ENCODE measurements at regions not wholly inside any gene's neighbourhood (a gene's known extent, or its start where the extent isn't known, plus 50 kb on each side); places are given as distances from the start of the nearest gene placed in this dataset.
"Not testable (repeated sequence)": the region's sequence is repeated elsewhere in the genome, so short reads cannot be mapped to it uniquely, and the experiment has no call there.

DNA sequence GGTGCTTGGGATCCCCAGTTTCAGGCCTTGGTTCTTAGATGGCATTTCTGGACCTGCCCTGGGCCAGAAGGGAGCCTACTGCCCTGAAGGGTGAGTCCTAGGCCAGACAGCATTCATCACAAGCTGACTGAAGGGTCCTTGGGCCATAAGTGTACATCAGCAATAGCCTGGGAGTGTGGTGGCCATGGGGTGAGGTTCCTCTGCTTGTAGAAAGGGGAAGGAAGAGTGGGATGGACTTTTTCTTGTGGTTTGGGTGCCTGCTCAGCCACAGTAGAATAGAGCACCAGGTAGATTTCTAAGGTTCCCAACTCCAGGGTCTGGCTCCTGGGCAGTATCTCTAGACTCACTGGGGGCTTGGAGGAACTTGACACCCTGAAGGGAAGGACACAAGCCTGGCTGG lies 95.2 kb upstream of the PHF24 start:
- no peak overlapping the region for H3K4me3 Mint-ChIP-seq
- ATAC-seq = no peak
- DNase-seq = no peak
- H3K27me3 Mint-ChIP-seq = peaks cover 21% of the 10 kb centered on the region
- peaks cover 4% of the 10 kb centered on the region for H3K36me3 Mint-ChIP-seq (ENCODE audit: low read depth)
- no peak overlapping the region for H3K27ac Mint-ChIP-seq
- intact Hi-C loops (cut with DNase I, micrococcal nuclease) = no loop called here
- POLR2A ChIA-PET = no interaction called here
- CTCF ChIA-PET = interaction anchor here (0.5 kb wide), 1 partner anchor 102 kb away, joined by 4 read pairs; no protein-coding TSS in a partner anchor
- H3K4me1 Mint-ChIP-seq = no peaks in the 10 kb centered on the region
- peaks cover 15% of the 10 kb centered on the region for H3K9me3 Mint-ChIP-seq (ENCODE audit: low read depth)

DNA sequence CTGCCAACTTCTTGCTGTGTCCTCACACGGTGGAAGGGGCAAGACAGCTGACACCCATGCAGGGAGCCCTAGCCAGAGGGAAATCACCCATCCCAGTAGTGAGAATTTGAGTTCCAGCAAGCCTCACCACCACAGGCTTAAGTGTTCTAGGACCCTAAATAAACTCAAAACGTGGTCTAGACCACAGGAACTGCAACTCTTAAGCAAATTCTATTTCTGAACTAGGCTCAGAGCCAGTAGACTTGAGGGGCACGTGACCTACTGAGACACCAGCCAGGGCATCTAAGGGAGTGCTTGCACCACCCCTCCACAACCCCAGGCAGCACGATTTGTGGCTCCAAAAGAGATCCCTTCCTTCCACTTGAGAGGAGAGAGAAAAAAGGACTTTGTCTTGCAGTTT lies 96.0 kb upstream of the PHF24 start:
- Mint-ChIP-seq H3K4me3 (no peak overlapping the region), H3K4me1 (no peaks in the 10 kb centered on the region), H3K27ac (no peak overlapping the region), H3K9me3 (ENCODE audit: low read depth) (peaks cover 15% of the 10 kb centered on the region), H3K36me3 (ENCODE audit: low read depth) (peaks cover 4% of the 10 kb centered on the region), H3K27me3 (peaks cover 24% of the 10 kb centered on the region)
- CTCF ChIA-PET = no interaction called here
- no peak for ATAC-seq
- POLR2A ChIA-PET = no interaction called here
- intact Hi-C loops (cut with DNase I, micrococcal nuclease) = no loop called here
- DNase-seq = no peak

DNA sequence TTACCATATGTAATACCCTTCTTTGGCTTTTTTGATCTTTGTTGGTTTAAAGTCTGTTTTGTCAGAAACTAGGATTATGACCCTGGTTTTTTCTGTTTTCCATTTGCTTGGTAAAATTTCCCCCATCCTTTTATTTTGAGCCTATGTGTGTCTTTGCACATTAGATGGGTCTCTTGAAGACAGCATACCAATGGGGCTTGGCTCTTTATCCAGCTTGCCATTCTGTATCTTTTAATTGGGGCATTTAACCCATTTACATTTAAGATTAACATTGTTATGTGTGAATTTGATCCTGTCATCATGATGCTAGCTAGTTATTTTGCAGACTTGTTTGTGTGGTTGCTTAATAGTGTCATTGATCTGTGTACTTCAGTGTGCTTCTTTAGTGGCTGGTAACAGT lies 103.1 kb upstream of the PHF24 start:
- H3K4me3 Mint-ChIP-seq; H3K36me3 Mint-ChIP-seq (ENCODE audit: low read depth); POLR2A ChIA-PET; H3K9me3 Mint-ChIP-seq (ENCODE audit: low read depth); ATAC-seq; intact Hi-C loops (cut with DNase I, micrococcal nuclease); H3K4me1 Mint-ChIP-seq; CTCF ChIA-PET; DNase-seq; H3K27ac Mint-ChIP-seq: not testable (repeated sequence)
- peaks cover 19% of the 10 kb centered on the region for H3K27me3 Mint-ChIP-seq

DNA sequence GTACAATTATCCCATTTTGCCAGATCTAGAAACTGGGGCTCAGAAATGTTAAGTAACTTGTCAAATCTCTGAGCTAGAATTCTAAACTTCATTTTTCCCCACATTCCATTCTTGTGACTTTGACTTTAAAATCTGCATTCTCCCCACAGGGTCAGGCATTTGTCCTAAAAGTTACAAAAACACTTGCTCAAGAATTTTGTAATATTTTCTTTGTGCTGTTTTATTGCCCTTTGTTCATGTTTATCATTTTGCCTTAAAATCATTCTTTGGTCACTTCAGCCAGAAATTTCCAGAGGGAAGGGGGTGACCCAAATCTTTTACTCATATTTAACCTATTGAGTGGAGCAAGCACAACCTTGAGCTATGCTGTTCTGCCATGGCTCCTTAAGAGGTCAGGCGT lies 120.1 kb upstream of the CCL21 start:
- ATAC-seq (no peak), DNase-seq (no peak)
- Mint-ChIP-seq H3K4me1 (no peaks in the 10 kb centered on the region), H3K9me3 (ENCODE audit: low read depth) (no peaks in the 10 kb centered on the region), H3K27ac (no peak overlapping the region), H3K36me3 (ENCODE audit: low read depth) (no peaks in the 10 kb centered on the region), H3K27me3 (peaks cover 7% of the 10 kb centered on the region), H3K4me3 (no peak overlapping the region)
- intact Hi-C loops (cut with DNase I, micrococcal nuclease) = no loop called here
- POLR2A ChIA-PET = no interaction called here
- CTCF ChIA-PET = no interaction called here

DNA sequence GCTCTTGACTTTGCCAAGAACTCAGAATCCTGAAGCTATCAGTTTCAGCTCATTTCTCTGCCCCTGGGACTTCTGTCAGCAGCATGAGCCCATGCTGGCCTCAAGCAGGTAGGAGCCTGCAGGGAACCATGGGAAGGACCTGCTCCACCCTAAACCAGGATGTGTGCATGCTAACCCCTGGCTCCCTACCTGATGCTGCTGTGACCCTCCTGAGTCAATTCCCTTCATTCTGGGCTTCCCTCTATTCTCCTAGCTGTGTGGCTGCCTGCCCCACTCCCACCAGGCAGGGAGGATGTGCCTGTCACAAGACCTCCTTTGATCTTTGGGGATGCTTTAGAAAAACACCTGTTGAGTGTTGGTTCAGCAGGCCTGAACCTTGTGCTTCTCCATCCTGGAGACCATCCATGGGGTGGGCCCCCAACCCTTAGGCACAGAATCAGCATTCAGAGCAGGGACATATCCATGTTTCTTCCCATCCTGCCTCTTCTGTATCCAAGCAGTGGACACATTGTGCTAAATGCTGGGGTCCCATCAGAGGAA lies 117.1 kb upstream of the CCL21 start:
- intact Hi-C loops (cut with DNase I, micrococcal nuclease) = no loop called here
- peaks cover 12% of the 10 kb centered on the region for H3K27me3 Mint-ChIP-seq
- ATAC-seq (no peak), DNase-seq (no peak)
- CTCF ChIA-PET = no interaction called here
- H3K4me3 Mint-ChIP-seq = no peak overlapping the region
- H3K4me1 Mint-ChIP-seq = no peaks in the 10 kb centered on the region
- no peaks in the 10 kb centered on the region for H3K9me3 Mint-ChIP-seq (ENCODE audit: low read depth)
- H3K27ac Mint-ChIP-seq = no peak overlapping the region
- no peaks in the 10 kb centered on the region for H3K36me3 Mint-ChIP-seq (ENCODE audit: low read depth)
- POLR2A ChIA-PET = no interaction called here

DNA sequence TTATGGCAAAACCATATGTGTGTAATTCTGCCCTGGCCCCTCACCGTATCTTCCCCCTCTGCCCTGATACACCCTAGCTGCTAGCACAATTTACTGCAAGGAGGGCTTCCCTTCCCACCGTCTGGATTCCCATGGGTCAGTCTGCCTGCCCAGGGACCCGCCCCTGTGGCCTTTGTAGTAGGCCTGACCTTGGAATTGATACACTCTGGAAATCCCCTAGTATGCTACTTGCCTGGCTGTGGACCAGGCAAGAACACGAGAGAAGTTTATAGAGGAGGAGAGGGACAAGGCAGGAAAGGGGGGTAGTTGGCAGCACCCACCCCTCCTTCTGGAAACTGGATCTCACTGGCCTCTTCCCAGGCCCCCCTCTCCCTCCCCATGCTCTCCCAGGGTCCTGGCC lies 115.8 kb upstream of the CCL21 start:
- ChIA-PET CTCF (no interaction called here), POLR2A (no interaction called here)
- Mint-ChIP-seq H3K27me3 (peaks cover 13% of the 10 kb centered on the region), H3K4me1 (no peaks in the 10 kb centered on the region), H3K4me3 (no peak overlapping the region), H3K36me3 (ENCODE audit: low read depth) (no peaks in the 10 kb centered on the region), H3K9me3 (ENCODE audit: low read depth) (peaks cover under 1% of the 10 kb centered on the region), H3K27ac (no peak overlapping the region)
- DNase-seq = no peak
- no peak for ATAC-seq
- intact Hi-C loops (cut with DNase I, micrococcal nuclease) = no loop called here

DNA sequence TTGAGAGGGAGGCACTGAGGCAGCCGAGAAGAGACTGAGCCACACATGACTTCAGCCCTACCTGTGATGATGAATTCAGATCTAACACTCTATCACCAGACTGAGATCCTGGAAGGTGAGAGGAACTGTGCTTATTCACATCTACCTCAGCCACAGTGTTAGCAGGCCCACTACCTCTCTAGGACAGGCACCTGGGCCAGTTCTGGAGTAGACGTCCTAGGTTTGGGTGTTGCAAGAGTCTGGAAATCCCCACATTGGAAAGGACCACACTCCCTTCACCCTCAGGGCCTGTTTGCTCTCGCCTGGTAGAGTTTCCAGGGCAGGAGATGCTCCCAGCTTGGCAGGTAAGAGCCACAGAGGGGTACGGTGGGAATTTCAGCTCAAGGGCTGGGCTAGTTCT lies 113.8 kb upstream of the CCL21 start:
- Mint-ChIP-seq H3K27ac (no peak overlapping the region), H3K4me1 (no peaks in the 10 kb centered on the region), H3K36me3 (ENCODE audit: low read depth) (no peaks in the 10 kb centered on the region), H3K27me3 (peaks cover 20% of the 10 kb centered on the region), H3K4me3 (no peak overlapping the region), H3K9me3 (ENCODE audit: low read depth) (peaks cover 10% of the 10 kb centered on the region)
- ChIA-PET POLR2A (no interaction called here), CTCF (interaction anchor here (0.7 kb wide), 1 partner anchor 1357 kb away, joined by 3 read pairs; no protein-coding TSS in a partner anchor)
- intact Hi-C loops (cut with DNase I, micrococcal nuclease) = no loop called here
- ATAC-seq = no peak
- no peak for DNase-seq

DNA sequence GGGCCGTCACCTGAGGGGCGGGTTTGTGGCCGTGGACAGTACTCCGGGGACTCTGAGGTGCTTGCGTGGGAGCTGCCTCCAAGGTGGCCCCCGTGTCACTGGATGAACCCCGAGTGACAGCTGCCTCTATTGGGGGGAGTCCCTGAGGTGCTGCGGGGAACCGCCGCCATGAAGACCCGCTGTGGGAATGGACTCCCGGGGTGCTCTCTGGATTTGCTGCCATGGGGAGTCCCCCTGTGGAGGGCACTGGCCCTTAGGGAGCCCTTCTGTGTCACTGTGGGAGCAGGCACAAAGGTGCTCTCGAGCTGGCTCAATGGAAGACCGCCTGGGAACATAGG lies 100.2 kb upstream of the CCL21 start:
- DNase-seq = no peak
- intact Hi-C loops (cut with DNase I, micrococcal nuclease) = no loop called here
- no peak for ATAC-seq
- POLR2A ChIA-PET = no interaction called here
- Mint-ChIP-seq H3K9me3 (ENCODE audit: low read depth) (peaks cover 15% of the 10 kb centered on the region), H3K36me3 (ENCODE audit: low read depth) (no peaks in the 10 kb centered on the region), H3K27me3 (peaks cover 47% of the 10 kb centered on the region), H3K4me1 (peaks cover 3% of the 10 kb centered on the region), H3K4me3 (no peak overlapping the region), H3K27ac (no peak overlapping the region)
- CTCF ChIA-PET = no interaction called here

DNA sequence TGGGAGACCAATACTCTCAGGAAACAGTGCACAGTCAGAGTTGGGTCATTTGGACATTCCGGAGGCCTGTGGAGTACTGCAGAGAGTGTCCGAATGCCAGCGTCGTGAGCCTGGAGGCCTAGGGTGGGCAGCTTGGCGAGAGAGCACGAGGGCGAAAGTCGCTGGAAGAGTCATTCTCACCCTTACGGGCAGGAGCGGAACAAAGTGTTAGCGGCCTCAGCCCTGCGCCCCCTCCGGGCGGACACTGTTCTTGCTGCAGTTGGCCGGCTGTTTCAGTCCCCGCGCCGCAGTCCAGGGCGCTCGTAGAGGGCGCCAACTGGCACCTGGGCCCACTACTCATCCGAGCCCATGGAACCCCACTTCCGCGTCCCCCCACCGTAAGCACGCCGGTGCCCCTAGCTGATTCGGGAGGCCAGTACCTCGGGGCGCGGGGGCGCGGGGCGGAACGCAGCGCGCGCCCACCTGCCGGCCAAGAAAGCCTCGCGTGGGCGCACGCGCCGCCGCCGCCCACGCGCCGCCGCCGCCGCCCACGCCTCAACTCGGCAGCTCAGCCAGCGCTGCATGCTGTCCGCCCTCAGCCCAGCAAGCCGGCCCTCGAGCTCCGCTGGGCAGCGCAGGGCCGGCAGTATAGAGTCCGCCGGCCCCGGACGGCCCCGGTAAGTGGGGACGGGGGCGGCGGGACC lies 99.7 kb upstream of the CCL21 start:
- peaks cover 3% of the 10 kb centered on the region for H3K4me1 Mint-ChIP-seq
- peaks cover 17% of the 10 kb centered on the region for H3K9me3 Mint-ChIP-seq (ENCODE audit: low read depth)
- intact Hi-C loops (cut with DNase I, micrococcal nuclease) = no loop called here
- CTCF ChIA-PET = no interaction called here
- peaks cover 49% of the 10 kb centered on the region for H3K27me3 Mint-ChIP-seq
- no peak for ATAC-seq
- peak; percentile 12 for DNase-seq
- H3K27ac Mint-ChIP-seq = no peak overlapping the region
- POLR2A ChIA-PET = no interaction called here
- H3K4me3 Mint-ChIP-seq = no peak overlapping the region
- no peaks in the 10 kb centered on the region for H3K36me3 Mint-ChIP-seq (ENCODE audit: low read depth)

DNA sequence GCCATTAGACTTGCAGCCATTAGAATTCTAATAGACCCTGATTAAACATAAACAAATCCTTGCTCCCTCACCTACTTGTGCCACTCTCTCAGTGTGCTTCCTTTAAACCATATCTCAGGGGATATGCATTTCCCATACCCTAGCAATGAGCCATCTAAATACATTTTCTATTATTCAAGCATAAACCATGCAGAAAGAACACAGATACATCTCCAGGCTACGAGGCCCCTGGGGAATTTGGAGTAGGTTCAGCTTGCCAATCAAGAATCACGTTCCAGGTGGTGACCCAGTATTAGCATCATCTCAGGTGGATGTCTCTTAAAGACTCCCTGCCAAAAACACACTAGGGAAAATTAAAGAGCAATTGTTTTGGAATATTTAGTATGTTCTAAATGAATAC lies 93.0 kb upstream of the CCL21 start:
- ChIA-PET POLR2A (no interaction called here), CTCF (no interaction called here)
- Mint-ChIP-seq H3K4me1 (no peaks in the 10 kb centered on the region), H3K36me3 (ENCODE audit: low read depth) (no peaks in the 10 kb centered on the region), H3K27me3 (peaks cover 47% of the 10 kb centered on the region), H3K9me3 (ENCODE audit: low read depth) (peaks cover 12% of the 10 kb centered on the region), H3K27ac (no peak overlapping the region), H3K4me3 (no peak overlapping the region)
- ATAC-seq (no peak), DNase-seq (no peak)
- intact Hi-C loops (cut with DNase I, micrococcal nuclease) = no loop called here

DNA sequence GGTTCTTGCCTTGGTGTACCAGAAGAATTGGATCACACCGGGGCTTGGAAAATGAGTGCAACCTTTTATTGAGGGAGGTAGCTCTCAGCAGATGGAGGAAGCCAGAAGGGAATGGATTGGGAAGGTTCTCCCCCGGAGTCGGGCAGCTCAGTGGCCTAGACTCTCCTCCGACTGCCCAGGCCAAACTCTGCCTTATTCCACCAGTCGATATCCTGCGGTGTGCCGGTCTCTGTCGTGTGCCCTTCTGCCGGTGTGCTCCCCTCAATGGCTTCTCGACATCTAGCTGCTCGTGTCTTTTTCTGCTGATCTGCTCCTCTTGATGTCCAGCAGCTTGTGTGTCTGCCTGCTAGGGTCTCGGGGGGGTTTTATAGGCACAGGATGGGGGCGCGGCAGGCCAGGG lies 87.4 kb upstream of the CCL21 start:
- Mint-ChIP-seq H3K36me3 (ENCODE audit: low read depth) (no peaks in the 10 kb centered on the region), H3K27me3 (peaks cover 53% of the 10 kb centered on the region), H3K4me1 (no peaks in the 10 kb centered on the region), H3K9me3 (ENCODE audit: low read depth) (no peaks in the 10 kb centered on the region), H3K4me3 (no peak overlapping the region), H3K27ac (no peak overlapping the region)
- ChIA-PET CTCF (no interaction called here), POLR2A (no interaction called here)
- ATAC-seq = no peak
- intact Hi-C loops (cut with DNase I, micrococcal nuclease) = no loop called here
- no peak for DNase-seq

DNA sequence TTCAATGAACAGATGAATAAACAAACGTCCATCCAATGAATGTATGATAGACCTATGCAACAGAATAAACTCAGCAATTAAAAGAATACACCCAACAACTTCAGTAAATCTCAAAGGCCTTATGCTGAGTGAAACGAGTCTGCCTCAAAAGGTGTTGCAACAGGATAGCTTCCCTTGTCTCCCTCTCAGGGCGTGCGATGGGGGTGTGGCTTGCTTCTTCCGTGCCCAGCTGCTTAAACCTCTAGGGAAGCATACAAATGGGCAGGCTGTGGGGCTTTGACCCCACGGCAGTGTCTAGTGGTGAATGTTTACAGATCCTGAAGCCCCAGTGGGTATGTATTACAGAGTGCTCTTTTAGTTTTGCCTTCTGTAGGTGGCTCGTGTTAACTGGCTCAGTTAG lies 87.0 kb upstream of the CCL21 start:
- intact Hi-C loops (cut with DNase I, micrococcal nuclease) = no loop called here
- H3K36me3 Mint-ChIP-seq (ENCODE audit: low read depth) = no peaks in the 10 kb centered on the region
- no peak for ATAC-seq
- no peak overlapping the region for H3K4me3 Mint-ChIP-seq
- no peak overlapping the region for H3K27ac Mint-ChIP-seq
- H3K27me3 Mint-ChIP-seq = peaks cover 52% of the 10 kb centered on the region
- no peaks in the 10 kb centered on the region for H3K9me3 Mint-ChIP-seq (ENCODE audit: low read depth)
- DNase-seq = no peak
- ChIA-PET CTCF (interaction anchor here (0.6 kb wide), 1 partner anchor 432 kb away, joined by 3 read pairs; no protein-coding TSS in a partner anchor), POLR2A (no interaction called here)
- no peaks in the 10 kb centered on the region for H3K4me1 Mint-ChIP-seq

DNA sequence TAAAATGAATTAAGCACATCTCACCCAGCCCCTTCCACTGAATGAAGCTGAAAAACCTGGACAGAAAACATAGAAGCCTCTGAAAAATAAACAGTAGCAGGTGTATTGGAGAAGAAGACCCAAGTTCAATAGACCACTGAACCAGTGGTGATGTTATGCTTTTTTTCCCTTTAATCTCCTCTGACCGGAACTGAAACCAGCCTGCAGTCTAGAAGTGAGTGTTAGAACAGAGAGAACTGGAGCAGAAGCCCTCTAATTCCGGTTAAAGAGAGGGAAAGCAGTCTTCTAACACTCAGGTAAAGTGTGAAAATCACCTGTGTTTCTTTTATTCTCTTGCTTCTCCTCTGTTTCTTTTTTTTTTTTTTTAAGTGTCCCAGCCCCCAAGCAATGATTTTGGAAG lies 83.5 kb upstream of the CCL21 start:
- no peaks in the 10 kb centered on the region for H3K9me3 Mint-ChIP-seq (ENCODE audit: low read depth)
- intact Hi-C loops (cut with DNase I, micrococcal nuclease) = no loop called here
- H3K4me3 Mint-ChIP-seq = no peak overlapping the region
- ChIA-PET CTCF (no interaction called here), POLR2A (no interaction called here)
- peaks cover 45% of the 10 kb centered on the region for H3K27me3 Mint-ChIP-seq
- no peak for ATAC-seq
- DNase-seq = no peak
- H3K27ac Mint-ChIP-seq = no peak overlapping the region
- no peaks in the 10 kb centered on the region for H3K36me3 Mint-ChIP-seq (ENCODE audit: low read depth)
- no peaks in the 10 kb centered on the region for H3K4me1 Mint-ChIP-seq
